Medulla oblongata (tissue), 1 donor: ENCODE measurements at regions not wholly inside any gene's neighbourhood (a gene's known extent, or its start where the extent isn't known, plus 50 kb on each side); places are given as distances from the start of the nearest gene placed in this dataset.
A peak's percentile ranks its signal among the peaks of the same experiment; 100 is the strongest.
"Not testable (repeated sequence)": the region's sequence is repeated elsewhere in the genome, so short reads cannot be mapped to it uniquely, and the experiment has no call there.

Source experiments
- DNase-seq: peaks from one replicate; pipeline ENCODE4 v3.0.0-alpha.2; 2015; ENCODE audit errors: extremely low spot score

- no peak for DNase-seq
These were observed 94.0 kb upstream of the NAP1L1 start for GRCh38 chr12:76178452-76178851.

GRCh38 chr12:76177821-76178220 is 93.3 kb upstream of the NAP1L1 start:
- no peak for DNase-seq

DNA sequence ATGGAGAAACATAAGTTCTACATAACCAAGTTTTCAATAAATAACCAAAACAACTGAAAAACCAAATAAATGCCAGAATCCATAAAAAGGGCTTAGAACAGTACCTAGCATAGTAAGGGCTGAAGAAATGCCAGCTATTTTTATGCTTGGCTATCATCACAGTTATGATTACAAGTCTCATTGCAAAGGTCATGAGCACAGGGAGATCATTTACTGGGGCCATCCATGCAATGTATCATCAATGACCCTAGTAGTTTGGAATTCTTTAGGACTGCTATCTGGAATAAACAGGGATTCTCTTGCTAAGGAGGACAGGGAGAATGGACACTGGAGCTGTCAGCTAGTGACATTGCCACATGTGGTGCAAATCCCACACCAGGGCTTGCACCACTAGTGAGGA is 92.5 kb upstream of the NAP1L1 start:
- no peak for DNase-seq

- not testable (repeated sequence) for DNase-seq
These were observed 91.5 kb upstream of the NAP1L1 start for GRCh38 chr12:76175946-76176345.

- no peak for DNase-seq
These were observed 89.3 kb upstream of the NAP1L1 start for GRCh38 chr12:76173756-76174155.

- DNase-seq = peak; percentile 85
These were observed 74.2 kb upstream of the NAP1L1 start for GRCh38 chr12:76158518-76159321.

DNA sequence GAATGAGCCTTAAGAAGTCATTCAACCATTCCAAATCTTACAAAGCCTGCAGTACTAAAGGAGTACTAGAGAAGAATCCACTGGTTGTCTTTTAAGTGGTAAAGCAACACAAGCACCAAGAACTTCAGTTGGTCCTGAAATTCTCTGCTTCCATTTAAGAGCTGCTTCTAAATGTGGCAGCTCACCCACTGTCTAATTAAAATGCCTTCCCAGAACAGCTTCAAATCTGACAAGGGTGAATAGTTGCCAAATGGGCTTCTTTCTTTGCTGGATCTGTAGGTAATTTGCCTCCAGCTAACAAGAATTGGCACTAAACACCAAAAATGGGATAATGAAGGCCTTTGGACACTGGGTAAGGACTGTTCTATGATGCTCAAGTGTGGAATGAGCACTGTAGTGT is 72.2 kb upstream of the NAP1L1 start:
- no peak for DNase-seq

DNA sequence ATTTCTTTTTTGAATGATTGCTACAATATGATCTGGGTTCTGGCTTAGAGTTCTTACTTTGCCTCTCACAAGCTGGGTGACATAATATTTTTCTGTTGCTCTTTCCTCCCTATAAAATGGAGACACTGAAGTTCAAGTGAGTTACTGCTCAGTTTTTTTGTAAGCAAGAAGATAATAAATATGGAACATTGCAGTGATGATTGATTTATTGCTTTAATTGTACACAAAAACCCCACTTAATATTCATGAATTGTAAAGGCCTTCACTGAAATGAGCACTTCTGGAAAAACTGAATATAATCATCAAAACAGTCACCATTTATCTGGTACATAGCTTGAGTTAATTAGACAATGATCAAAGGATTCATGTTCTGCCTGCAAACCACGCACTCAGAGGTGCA is 71.8 kb upstream of the NAP1L1 start:
- DNase-seq = no peak

DNA sequence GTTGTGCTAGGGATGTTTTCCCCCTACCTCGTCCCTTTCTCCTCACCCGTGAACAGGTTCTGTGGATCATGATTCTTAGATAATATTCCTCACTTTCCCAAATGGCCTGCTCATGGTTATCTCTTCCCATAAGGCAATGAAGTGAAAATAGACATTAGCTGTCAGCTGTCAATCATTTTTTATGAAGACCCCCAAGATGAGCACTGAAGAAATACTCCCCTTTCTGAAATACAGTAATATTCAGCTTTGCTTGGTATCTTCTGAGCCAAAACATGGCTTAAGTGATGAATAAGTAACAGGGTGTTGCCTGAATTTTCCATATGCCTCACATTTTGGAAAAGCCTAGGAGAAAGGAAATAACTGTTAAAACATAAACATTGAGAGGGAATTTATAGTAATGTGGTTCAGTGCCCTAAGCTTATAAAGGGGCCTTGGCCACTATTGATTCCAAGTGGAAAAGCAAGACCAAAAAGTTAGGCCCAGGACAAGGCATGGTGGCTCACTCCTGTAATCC is 70.7 kb upstream of the NAP1L1 start:
- no peak for DNase-seq

- DNase-seq = no peak
These were observed 69.1 kb upstream of the NAP1L1 start for GRCh38 chr12:76153616-76154015.

DNA sequence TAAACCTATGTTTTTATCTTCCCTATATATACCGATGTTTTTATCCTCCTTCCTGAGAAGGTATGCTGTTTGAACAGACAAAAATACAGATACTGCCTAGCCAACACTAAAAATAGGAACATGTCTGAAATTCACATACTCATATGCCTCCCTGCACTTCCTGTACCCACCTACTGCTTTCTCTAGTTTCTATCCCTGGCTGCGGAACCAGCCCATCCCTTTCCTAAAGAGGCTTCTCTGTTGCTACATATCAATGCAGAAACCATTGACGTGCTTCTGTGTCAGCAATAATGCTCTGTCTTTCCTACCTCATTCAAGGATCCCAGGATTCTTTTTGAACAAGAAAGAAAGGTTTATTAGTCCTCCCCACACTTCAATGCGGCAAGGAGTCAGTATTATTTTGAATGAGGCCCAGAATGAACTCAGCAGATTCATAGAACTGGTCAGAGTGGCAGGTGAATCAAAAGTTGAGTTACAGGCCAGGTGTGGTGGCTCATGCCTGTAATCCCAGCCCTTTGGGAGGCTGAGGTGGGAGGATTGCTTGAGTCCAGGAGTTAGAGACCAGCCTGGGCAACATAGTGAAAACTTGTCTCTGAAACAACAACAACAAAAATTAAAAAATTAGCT is 67.8 kb upstream of the NAP1L1 start:
- no peak for DNase-seq

GRCh38 chr12:76144245-76144549 is 59.7 kb upstream of the NAP1L1 start:
- peak; percentile 14 for DNase-seq

GRCh38 chr12:76143343-76144244 is 59.1 kb upstream of the NAP1L1 start:
- peak; percentile 7 for DNase-seq

DNA sequence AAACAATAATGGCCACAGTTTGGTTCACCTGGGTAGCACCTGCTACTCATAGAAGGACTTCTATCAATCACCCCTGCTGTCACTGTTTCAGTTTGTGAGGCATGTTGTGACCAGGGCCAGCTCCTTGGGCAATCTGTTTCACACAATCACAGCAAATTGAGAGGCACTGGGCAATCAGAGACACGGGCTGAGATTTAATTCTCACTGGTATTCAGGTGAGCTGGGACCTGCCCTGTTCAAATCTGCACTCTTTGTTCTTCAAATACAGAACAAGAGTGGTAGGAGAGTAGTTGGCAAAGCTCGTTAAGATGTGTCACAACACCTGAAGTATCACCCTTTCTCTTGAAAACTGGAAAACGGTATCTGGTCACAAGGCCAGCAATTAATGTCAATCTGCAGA is 57.8 kb upstream of the NAP1L1 start:
- DNase-seq = no peak

- DNase-seq = no peak
These were observed 54.2 kb upstream of the NAP1L1 start for GRCh38 chr12:76138656-76139055.

GRCh38 chr12:76137606-76138005 is 53.1 kb upstream of the NAP1L1 start:
- no peak for DNase-seq

DNA sequence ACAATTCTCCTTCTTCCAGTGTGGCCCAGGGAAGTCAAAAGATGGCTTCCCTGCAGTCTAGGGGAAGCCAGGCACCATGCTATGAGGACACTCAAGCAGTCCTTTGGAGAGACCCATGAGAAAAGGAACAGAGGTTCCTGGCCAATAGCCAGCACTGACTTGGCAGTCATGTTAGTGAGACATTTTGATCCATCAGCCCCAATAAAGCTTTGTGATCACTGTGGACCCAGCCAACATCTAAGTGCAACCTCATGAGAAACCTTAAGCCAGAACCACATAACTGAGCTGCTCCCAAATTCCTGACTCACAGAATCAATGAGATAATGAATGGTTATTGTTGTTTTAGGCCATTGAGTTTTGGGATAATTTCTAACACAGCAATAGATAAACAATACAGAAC is 51.0 kb upstream of the NAP1L1 start:
- DNase-seq = no peak
